HG03521 (cell line): ENCODE measurements at regions not wholly inside any gene's neighbourhood (a gene's known extent, or its start where the extent isn't known, plus 50 kb on each side); places are given as distances from the start of the nearest gene placed in this dataset.

ENCODE experiments used
- ATAC-seq: cut with Tn5 transposase; IDR thresholded peaks from one replicate; pipeline ENCODE4 v1.9.1; 2021; ENCODE audit warnings: mild to moderate bottlenecking, moderate library complexity; ENCODE audit not compliant: unreplicated experiment

GRCh38 chr13:79799059-79799867 is 318.3 kb downstream of the NDFIP2 start:
- ATAC-seq: no peak

DNA sequence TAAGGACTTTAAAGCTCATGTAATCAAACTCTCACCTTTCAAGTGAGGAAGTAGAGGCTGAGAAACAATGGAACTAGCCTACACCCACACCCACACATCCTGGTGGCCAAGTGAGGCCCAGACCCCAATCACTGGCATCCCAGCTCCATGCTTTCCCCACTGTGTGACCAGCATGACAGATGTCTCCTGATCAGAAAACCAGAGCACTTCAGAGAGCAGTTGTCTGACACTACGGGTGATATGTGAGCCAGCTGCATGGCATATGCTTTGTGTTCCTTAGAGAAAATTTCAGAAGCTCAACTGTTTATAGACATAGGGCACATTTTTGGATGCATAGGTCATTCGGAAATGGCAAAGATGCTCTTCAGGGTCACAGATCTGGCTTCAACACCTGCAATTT is 315.2 kb downstream of the NDFIP2 start:
- ATAC-seq: no peak

GRCh38 chr13:79794931-79795330 is 314.0 kb downstream of the NDFIP2 start:
- ATAC-seq: no peak

- ATAC-seq: no peak
Observed at GRCh38 chr13:79792716-79793115, 311.8 kb downstream of the NDFIP2 start.

DNA sequence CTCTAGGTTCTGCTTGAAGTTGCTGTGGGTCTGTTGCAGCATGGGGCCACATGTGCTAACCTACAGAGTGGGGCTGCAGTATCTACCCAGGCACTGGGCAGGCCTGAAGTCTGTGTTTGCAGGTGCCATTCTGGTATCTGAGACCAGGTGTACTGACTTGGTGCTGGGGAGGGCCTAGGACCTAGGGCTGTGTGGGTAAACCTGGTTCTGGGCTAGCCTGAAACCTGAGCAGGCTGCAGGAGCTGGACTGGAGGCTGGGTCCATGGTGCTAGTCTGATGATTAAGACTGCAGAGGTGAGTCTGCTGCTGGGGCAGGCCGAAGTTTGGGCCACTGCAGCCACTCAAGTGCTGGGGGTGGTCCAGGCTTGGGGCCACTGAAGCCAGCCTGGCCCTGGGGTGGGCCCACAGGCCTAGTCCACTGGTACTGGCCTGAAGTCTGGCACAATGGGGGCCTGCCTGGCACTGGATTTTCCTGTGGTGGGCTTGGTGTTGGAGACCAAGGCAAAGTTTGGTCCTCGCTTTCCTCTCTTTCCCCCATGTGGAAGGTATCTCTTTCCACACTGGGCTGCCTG is 310.6 kb downstream of the NDFIP2 start:
- ATAC-seq: no peak

DNA sequence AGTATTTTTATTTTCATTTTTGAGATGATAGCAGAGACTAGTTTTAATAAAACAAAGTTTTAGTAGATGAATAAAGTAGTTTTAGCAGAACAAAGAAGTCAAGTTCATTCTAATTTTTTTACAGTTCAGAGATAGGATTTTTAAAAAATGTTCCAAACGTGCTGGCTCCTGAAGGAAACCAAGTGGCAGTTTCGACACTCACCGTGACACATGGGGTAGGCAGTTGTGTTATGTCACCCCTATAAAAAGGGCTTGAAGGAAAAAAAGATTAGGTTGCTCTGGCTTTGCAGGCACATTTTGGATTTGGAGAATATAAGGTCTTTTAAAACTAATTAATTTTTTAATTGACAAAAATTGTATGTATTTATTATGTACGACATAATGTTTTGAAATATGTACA is 305.2 kb downstream of the NDFIP2 start:
- ATAC-seq: no peak

- no peak for ATAC-seq
Observed at GRCh38 chr13:79782541-79783205, 301.7 kb downstream of the NDFIP2 start.

DNA sequence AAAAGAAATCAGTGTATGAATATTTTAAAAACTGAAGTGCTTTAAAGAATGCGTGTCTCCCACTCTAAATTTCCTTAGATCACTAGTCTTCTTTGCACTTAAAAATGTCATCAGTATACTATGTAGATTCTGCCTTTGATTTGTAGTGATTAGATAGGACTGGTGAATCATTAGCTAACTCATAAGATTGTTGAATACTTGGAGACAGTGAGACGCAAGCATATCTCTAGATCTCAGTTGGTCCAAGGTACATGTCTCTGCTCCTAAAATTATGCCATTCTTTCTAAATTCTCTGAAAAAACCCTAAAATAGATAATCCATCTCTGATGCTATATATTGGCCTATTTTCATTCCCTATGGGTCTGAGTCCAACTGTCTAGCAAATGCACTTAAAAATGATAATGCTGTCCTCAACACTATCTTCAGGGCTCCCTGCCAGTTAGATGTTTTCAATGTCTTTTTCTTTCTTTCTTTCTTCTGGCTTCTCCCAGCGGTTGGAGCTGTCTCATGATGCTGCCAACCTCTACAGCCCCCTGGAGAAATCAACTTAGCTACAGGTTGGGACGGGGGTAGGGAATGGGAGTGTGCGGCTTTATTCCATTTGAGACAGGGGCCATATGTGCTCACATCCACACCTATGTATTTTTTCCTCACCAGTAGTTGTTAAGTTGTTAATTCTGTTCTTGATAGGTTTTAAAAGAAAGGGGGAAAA is 301.0 kb downstream of the NDFIP2 start:
- no peak for ATAC-seq

DNA sequence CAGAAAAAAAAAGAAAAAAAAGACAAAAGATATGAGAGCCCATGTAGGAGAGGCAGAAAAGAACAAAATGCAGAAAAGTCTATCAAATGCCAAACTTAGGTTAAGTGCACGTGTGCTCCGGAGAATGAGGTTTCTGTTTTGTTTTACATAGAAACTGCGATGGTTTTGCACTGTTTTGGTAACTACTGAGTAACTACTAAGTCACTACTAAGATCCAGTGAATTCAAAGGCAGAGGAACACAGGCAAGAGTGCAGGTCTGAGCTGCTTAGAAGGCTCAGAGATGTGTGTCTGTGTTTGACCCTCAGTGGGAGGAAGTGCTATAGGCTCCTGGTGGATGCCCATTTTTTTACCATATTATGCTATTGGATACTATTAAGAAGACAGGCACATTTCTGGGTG is 299.3 kb downstream of the NDFIP2 start:
- no peak for ATAC-seq

GRCh38 chr13:79779761-79780160 is 298.8 kb downstream of the NDFIP2 start:
- ATAC-seq: no peak

DNA sequence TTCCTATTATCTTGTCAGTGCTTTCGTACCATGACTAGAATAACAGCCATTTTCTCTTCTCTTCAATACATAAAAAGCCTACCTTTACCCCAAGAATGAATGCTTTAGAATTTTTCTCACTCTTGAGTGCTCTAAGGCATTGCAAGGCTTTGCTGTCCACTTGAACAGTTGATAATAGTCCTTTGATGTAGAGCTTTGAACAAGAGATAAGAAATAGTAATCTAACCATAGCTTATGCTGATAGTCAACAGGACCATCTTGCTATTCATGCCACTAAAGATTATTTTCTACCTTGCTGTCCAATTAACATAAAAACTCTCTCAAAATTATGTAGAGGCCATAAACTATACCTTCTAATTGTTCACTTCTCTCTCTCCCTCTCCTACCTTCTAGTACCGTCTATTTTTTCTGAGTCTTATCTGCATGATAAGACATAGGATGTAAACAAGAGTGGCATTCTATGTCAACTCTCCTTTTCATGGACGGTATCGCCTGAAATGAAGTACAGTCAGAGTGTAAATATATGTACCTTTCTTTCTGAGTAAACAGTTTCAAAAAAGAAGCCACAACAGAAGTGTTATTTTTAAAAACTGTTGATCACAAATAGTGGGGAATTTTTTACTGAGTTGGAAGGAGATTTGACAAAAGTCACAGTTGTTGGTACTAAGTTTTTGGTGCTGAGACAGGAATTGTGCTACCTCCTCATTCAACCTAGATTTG is 297.9 kb downstream of the NDFIP2 start:
- no peak for ATAC-seq

GRCh38 chr13:79777504-79777903 is 296.5 kb downstream of the NDFIP2 start:
- no peak for ATAC-seq

DNA sequence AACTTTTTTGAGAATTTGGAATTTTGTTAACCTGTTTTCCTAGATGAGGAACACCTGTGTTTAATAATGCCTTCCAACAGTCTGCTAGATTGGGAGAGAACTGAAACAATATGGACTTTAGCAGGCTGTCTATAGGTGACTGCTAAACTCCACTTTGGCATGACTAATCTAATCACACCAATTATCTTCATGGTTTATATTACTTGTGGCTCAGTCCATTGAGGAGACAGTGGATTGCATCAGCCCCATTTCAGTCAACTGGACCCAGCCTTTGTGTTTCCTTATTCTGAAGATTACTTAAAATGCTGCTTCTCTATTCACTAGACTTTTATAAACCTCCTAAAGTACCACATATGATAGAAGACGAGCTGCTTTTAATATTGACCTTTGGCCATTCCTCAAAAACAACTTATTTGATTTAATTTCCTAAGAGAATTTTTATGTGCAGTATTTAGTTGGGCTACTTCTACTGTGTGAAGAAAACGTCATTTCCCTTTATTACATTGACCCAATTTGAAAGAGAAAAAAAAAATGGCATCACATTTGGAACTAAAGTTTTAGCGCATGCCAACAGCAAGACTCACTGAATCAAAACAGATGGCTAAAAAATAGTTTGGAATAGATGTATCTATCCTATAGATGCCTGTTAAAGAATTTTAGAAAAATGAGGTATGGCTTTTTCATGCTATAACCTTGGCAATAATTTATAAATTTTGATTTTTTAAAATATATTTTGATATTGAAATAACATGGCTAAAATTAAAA is 295.8 kb downstream of the NDFIP2 start:
- ATAC-seq: no peak

GRCh38 chr13:79775830-79776229 is 294.9 kb downstream of the NDFIP2 start:
- no peak for ATAC-seq

DNA sequence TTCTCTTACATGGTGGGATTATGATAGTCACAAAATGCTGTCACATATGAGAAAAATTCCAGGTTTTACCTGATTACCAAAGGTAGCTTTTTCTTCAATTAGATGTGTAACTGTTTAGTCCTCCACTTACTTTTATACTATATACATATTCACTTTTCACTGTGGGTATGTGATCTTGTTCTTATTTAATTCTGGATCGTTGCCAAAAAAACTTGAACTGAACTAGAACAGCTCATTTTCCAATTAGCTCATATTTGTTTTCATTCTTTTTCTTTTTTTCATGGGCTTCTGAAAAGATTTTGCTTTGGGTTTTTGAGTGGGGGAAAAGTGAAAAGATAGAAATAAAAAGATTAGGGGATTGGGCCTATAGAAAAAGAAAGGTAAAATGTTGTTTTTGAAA is 291.9 kb downstream of the NDFIP2 start:
- no peak for ATAC-seq

DNA sequence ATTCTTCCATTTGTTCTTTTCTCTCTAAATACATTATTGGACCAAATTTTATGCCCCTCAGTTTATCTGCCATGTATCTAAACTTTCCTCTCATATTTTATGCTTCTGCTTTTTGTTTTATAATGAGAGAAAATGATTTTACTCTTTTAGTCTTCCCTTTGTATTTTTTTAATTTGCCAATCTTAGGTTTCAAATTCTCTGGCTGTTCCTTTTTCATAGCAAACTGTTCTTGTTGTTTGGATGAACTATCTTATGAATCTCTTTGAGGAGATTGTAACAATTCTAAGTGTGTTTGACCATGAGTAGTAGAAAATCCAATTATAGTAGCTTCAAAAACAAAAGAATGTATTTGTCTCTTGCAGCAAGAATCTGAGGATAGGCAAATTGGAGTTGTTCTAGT is 290.5 kb downstream of the NDFIP2 start:
- ATAC-seq: no peak

DNA sequence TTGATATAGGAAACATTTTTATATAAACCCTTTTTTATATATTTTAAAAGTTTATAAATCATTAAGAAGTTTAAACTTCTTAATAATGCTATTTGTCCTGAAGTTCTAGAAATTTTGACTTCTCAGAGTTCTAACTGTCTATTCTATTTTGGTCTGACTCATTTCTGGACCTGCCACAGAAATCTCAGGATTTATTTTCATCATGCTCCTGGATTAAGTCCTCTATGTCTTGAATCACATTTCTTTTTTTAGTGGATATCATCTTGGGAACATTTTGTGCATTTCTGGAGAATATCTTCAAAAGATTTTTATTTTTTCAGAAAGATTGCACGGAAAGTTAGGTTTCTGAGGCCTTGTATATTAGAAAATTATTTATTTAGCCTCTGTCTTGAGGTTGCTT is 289.1 kb downstream of the NDFIP2 start:
- ATAC-seq: no peak

DNA sequence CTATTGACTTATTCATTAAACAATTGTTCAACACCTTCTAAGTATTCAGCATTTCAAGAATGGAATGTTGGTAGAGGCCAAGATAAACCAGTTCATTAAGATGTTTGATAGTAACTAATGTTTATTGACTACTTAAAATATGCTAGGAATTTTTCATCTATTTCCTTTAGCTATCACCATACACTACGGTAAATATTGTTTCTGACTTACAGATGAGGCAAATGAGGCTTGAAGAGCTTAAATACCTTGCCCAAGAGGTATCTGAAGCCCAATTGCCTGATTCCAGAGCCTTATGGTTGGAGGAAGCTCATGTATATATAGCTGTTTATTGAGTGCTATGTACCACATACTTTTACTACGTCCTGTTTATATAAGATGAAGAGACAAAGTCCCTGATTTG is 286.2 kb downstream of the NDFIP2 start:
- no peak for ATAC-seq

DNA sequence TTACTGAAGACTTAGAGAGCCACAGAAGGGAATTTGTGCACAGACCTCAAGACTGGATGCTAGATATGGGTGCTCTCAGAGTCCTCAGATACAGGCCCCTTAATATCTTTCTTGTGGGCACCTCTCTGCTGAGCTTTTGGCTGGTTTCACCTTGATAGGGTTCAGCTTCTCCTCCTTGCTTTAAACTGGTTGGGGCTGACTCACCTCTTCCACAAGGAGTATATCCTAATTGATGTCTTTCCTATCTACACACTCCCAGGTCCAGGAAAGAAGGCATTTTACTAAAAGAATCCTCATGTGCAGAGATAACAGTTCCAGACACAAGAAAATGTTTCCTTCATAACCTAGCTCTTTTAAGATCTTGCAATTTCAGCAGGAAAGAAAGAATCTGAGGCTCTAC is 284.4 kb downstream of the NDFIP2 start:
- no peak for ATAC-seq

GRCh38 chr13:79749984-79750551 is 269.1 kb downstream of the NDFIP2 start:
- no peak for ATAC-seq
